RWPE2 (cell line): ENCODE measurements at regions not wholly inside any gene's neighbourhood (a gene's known extent, or its start where the extent isn't known, plus 50 kb on each side); places are given as distances from the start of the nearest gene placed in this dataset.
"Not testable (repeated sequence)": the region's sequence is repeated elsewhere in the genome, so short reads cannot be mapped to it uniquely, and the experiment has no call there.

Experiments used
- ATAC-seq: fragments of 200-7000 bp; cut with Tn5 transposase; 3 replicates; pipeline ENCODE4 v1.9.1; 2021; ENCODE audit warnings: low read depth
- DNase-seq: peaks from one replicate; pipeline ENCODE4 v3.0.0-alpha.2; 2020; ENCODE audit warnings: low spot score
- H3K27ac ChIP-seq: fragments of 450-650 bp; 2 replicates; pipeline ENCODE4 v1.5.1; 2017; ENCODE audit warnings: mild to moderate bottlenecking; ENCODE audit not compliant: poor library complexity, severe bottlenecking
- H3K27me3 ChIP-seq: fragments of 250-450 bp; sonication (Bioruptor Pico); 2 replicates; pipeline ENCODE4 v1.5.1; 2021; ENCODE audit warnings: mild to moderate bottlenecking, moderate library complexity; ENCODE audit not compliant: insufficient read depth, poor library complexity, severe bottlenecking
- H3K36me3 ChIP-seq: fragments of 250-450 bp; sonication (Bioruptor Pico); 2 replicates; pipeline ENCODE4 v1.5.1; 2020; ENCODE audit warnings: low read depth, mild to moderate bottlenecking, moderate library complexity
- H3K4me1 ChIP-seq: fragments of 250-450 bp; sonication (Bioruptor Pico); 2 replicates; pipeline ENCODE4 v1.5.1; 2021; ENCODE audit warnings: mild to moderate bottlenecking, moderate library complexity; ENCODE audit not compliant: insufficient read depth, poor library complexity, severe bottlenecking
- H3K4me3 ChIP-seq: fragments of 250-450 bp; sonication (Bioruptor Pico); 2 replicates; pipeline ENCODE4 v1.5.1; 2021; ENCODE audit warnings: mild to moderate bottlenecking, moderate library complexity; ENCODE audit not compliant: severe bottlenecking
- H3K9me3 ChIP-seq: fragments of 250-450 bp; sonication (Bioruptor Pico); 2 replicates; pipeline ENCODE4 v1.5.1; 2021; ENCODE audit warnings: mild to moderate bottlenecking, moderate library complexity; ENCODE audit not compliant: severe bottlenecking

DNA sequence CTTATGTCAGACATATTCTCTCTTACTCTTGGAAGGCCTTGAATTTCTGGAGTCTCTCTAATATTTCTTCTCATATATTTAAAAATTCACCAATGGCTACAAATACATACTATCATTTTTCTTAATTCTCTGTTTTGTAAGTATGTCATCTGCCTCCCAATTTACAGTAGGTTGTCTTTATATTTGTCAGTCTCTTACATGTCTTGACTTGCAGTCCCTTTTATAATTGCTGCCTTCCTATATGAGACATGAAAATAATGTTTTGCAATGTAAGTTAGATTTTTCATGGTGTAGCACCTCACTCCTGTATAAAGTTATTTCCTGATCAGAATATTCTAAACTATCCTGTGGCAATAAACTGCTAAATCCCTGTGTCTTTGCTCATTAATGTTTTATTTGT is 223.1 kb upstream of the C1QTNF3 start:
- DNase-seq, H3K9me3 ChIP-seq, H3K4me1 ChIP-seq, H3K4me3 ChIP-seq, ATAC-seq, H3K36me3 ChIP-seq, H3K27ac ChIP-seq, H3K27me3 ChIP-seq: not testable (repeated sequence)

DNA sequence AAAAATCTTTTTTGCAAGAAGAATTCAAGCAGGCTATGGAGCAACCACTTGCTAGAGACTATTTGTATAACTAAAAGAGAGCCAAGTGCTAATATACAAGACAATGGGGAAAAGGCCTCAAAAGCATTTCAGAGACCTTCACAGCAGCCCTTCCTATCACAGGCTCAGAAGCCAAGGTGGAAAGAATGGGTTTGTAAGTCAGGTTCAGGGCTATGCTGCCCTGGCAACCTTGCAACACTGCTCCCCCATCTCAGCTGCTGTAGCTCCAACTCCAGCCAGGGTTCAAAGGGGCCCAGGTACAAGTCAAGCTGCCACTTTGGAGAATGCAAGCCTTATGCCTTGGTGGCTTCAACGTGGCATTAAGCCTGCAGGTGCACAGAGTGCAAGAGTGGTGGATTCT is 253.7 kb upstream of the C1QTNF3 start:
- not testable (repeated sequence) for H3K4me3 ChIP-seq, ATAC-seq, H3K9me3 ChIP-seq, DNase-seq, H3K4me1 ChIP-seq, H3K27me3 ChIP-seq, H3K36me3 ChIP-seq, H3K27ac ChIP-seq

DNA sequence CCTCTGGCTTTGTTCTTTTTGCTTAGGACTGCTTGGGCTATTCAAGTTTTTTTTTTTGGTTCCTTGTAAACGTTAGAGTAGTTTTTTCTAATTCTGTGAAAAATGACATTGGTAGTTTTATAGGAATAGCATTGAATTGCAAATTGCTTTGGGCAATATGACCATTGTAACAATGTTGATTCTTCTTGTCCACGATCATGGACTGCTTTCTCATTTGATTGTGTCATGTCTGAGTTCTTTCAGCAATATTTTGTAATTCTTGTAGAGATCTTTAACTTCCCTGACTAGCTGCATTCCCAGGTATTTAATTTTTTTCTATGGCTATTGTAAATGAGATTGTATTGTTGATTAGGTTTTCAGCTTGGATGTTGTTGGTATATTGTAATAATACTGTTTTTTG is 286.2 kb upstream of the C1QTNF3 start:
- not testable (repeated sequence) for H3K27me3 ChIP-seq, ATAC-seq, DNase-seq, H3K4me1 ChIP-seq, H3K36me3 ChIP-seq, H3K4me3 ChIP-seq, H3K9me3 ChIP-seq, H3K27ac ChIP-seq

DNA sequence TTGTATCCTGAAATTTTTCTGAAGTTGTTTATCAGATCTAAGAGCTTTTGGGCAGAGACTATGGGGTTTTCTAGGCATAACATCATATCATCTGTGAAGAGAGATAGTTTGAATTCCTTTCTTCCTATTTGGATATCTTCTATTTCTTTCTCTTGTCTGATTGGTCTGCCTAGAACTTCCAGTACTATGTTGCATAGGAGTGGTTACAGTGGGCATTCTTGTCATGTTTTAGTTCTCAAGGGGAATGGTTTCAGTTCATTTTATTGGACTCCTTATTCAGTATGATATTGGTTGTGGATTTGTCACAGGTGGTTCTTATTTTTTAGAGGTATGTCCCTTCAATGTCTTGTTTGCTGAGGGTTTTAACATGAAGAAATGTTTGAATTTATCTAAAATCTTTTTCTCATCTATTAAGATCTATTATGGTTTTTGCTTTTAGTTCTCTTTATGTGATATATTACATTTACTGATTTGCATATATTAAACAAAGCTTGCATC is 286.6 kb upstream of the C1QTNF3 start:
- ATAC-seq: not testable (repeated sequence)

DNA sequence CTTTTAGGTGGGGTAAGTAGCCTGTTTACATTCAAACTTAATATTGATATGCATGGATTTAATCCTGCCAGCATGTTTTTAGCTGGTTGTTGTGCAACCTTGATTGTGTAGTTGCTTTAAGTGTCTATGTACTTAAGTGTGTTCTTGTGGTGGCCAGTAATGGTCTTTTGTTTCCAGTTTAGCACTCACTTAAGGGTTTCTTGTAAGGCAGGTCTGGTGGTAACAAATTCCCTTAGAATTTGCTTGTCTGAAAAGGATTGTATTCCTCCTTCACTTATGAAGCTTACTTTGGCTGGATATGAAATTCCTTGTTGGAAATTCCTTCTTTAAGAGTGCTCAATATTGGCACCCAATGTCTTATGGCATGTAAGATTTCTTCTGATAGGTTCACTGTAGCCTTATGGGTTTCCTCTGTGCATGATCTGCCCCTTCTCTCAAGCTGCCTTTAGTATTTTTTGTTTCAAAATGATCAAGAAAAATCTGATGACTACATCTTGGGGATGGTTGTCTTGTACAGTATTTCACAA is 289.0 kb upstream of the C1QTNF3 start:
- not testable (repeated sequence) for H3K27ac ChIP-seq, DNase-seq, ATAC-seq, H3K9me3 ChIP-seq, H3K27me3 ChIP-seq, H3K4me1 ChIP-seq, H3K4me3 ChIP-seq, H3K36me3 ChIP-seq

More for the DNA sequence above, 286.6 kb upstream of the C1QTNF3 start:
- not testable (repeated sequence) for H3K27ac ChIP-seq, H3K36me3 ChIP-seq, H3K4me3 ChIP-seq, H3K27me3 ChIP-seq, H3K4me1 ChIP-seq, H3K9me3 ChIP-seq, DNase-seq

DNA sequence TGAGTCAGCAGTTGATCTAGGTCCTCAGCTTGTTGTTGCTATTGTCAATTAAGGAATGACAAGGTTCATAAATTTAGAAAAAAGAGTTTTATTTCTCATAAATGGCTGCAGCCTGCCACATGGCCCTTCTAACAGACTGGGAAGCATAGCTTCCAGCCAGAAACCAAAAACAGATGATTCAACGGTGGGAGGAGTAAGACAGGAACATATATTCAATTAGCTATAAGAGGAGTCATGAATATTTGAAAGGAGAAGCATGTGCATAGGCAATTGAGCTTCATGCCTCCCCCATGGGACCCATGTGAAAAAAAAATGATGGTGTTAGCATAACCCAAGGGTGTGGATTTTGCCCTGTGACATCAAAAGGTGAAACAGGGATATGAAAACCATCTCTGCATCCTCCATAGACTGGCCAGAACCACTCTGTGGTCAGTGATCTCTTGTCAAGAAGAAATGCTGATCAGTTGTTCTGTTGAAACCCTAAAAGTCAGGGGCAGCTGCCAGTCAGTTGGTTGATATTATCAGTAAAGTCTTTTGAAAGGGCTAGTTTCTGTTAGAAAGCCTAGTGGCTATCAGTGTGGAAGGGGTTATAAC is 296.5 kb upstream of the C1QTNF3 start:
- H3K9me3 ChIP-seq, H3K4me3 ChIP-seq, H3K27me3 ChIP-seq, H3K36me3 ChIP-seq, H3K27ac ChIP-seq, DNase-seq, ATAC-seq, H3K4me1 ChIP-seq: not testable (repeated sequence)

DNA sequence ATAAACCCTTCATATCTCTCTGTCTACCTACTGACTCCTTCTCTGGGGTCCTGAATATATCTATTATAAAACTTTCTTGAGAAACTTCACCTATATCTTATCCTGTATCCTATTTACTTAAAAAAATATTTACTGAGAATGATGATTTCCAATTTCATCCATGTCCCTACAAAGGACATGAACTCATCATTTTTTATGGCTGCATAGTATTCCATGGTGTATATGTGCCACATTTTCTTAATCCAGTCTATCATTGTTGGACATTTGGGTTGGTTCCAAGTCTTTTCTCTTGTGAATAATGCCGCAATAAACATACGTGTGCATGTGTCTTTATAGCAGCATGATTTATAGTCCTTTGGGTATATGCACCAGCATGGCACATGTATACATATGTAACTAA is 301.7 kb upstream of the RAI14 start:
- ATAC-seq, DNase-seq, H3K9me3 ChIP-seq, H3K4me3 ChIP-seq, H3K4me1 ChIP-seq, H3K36me3 ChIP-seq, H3K27ac ChIP-seq, H3K27me3 ChIP-seq: not testable (repeated sequence)

DNA sequence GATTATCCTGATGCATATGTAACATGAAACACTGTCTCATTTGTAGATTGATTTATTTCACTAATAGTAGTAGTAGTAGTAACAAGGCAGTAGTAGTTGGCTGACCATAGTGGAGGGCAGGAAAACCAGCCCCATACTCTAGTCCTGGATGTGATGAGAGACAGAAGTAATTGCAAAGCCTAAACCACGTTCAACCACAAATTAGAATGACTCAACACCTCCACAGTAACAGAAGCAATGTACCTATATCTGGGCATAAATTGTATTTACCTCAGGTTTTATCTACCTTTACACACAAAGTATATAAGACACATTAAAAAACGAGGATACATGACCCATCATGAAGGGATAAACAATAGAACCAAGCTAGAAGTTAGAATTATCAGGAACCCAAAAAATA is 284.7 kb upstream of the RAI14 start:
- not testable (repeated sequence) for H3K9me3 ChIP-seq, H3K4me3 ChIP-seq, H3K4me1 ChIP-seq, H3K27me3 ChIP-seq, H3K27ac ChIP-seq, ATAC-seq, H3K36me3 ChIP-seq, DNase-seq

DNA sequence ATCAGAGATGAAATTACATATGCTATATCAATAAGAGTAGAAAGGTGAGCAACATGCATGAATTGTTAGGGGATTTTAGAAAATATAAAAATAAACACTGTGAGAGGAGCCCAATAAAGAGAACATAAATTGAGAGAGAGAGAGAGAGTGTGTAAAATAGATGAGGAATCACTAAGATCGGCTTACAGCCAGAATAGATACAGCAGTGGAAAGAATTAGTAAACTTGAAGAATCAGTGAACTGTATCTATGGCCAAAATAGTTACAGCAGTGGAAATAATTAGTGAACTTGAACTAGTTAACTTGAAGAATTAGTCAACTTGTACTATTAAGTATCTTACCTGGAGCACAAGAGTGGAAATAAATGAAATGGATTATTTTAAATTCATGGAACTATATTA is 284.3 kb upstream of the RAI14 start:
- not testable (repeated sequence) for H3K4me1 ChIP-seq, DNase-seq, H3K9me3 ChIP-seq, ATAC-seq, H3K27me3 ChIP-seq, H3K4me3 ChIP-seq, H3K27ac ChIP-seq, H3K36me3 ChIP-seq

DNA sequence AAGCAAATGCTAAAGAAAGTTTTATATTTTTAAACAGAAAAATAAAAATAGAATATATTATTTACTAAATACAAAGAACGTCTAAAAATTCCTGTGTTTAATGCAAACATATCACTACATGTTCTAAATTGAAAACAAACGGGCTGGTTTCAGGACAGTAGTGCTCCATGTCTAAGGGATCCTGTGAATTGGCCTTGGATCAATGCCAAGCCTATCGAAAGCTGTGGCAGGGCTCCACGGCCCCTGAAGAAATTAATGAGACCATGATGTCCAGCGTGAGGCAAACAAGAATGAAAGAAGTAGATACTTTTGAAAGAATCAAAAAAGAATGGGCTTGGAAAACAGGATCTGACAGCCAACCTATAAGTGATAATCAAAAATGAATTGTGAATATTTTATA is 283.4 kb upstream of the RAI14 start:
- H3K4me3 ChIP-seq, H3K27ac ChIP-seq, H3K4me1 ChIP-seq, ATAC-seq, H3K9me3 ChIP-seq, DNase-seq, H3K27me3 ChIP-seq, H3K36me3 ChIP-seq: not testable (repeated sequence)

DNA sequence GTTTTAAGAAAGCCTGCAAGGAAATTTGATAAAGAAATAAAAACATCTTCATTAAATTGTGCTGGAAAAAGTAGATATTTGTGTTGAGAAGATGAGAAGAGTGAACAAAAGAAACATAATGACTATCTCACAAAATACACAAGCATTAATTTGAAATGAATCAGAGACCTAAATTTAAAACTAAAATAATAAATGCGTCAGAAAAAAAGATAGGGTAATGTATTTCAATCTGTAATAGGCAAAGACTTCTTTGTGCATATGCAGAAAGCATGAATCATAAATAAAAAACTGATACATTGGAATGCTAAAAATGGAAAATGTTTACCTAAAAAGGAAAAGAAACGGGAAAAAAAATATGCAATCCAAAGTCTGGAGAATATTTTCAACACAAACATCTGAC is 278.5 kb upstream of the RAI14 start:
- H3K4me3 ChIP-seq, H3K27ac ChIP-seq, H3K9me3 ChIP-seq, H3K36me3 ChIP-seq, ATAC-seq, DNase-seq, H3K4me1 ChIP-seq, H3K27me3 ChIP-seq: not testable (repeated sequence)

DNA sequence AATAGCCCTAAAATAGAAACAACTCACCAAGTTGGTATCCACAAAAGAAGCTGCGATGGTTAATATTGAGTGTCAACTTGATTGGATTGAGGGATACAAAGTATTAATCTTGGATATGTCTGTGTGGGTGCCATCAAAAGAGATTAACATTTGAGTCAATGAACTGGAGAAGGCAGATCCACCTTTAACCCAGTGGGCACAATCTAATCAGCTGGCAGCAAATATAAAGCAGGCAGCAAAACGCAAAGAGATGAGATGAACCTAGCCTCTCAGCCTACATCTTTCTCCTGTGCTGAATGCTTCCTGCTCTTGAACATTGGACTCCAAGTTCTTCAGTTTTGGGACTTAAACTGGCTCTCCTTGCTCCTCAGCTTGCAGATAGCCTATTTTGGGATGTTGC is 277.6 kb upstream of the RAI14 start:
- H3K4me1 ChIP-seq, ATAC-seq, H3K36me3 ChIP-seq, H3K27me3 ChIP-seq, H3K27ac ChIP-seq, DNase-seq, H3K9me3 ChIP-seq, H3K4me3 ChIP-seq: not testable (repeated sequence)
